NCI-H345 (cell line): ENCODE measurements at regions not wholly inside any gene's neighbourhood (a gene's known extent, or its start where the extent isn't known, plus 50 kb on each side); places are given as distances from the start of the nearest gene placed in this dataset.

ENCODE experiments used
- DNase-seq: peaks from one replicate; lab custom pipeline; 2025; lab: John Stamatoyannopoulos, UW

- DNase-seq, result no peak
Observed at GRCh38 chr12:91792597-91792996, 353.0 kb downstream of the BTG1 start.

GRCh38 chr12:91786499-91787272 lies 359.0 kb downstream of the BTG1 start:
- no peak for DNase-seq

GRCh38 chr12:91785655-91786498 lies 359.8 kb downstream of the BTG1 start:
- DNase-seq, result no peak

GRCh38 chr12:91781114-91781513 lies 364.5 kb downstream of the BTG1 start:
- no peak for DNase-seq

- no peak for DNase-seq
Observed at GRCh38 chr12:91778938-91779400, 366.7 kb downstream of the BTG1 start.

GRCh38 chr12:91778091-91778832 lies 367.4 kb downstream of the BTG1 start:
- DNase-seq, result no peak

- DNase-seq, result no peak
Observed at GRCh38 chr12:91777268-91777992, 368.2 kb downstream of the BTG1 start.

- DNase-seq, result no peak
Observed at GRCh38 chr12:91774434-91774921, 371.2 kb downstream of the BTG1 start.

GRCh38 chr12:91773749-91774429 lies 371.8 kb downstream of the BTG1 start:
- no peak for DNase-seq

- no peak for DNase-seq
Observed at GRCh38 chr12:91772411-91772810, 373.2 kb downstream of the BTG1 start.

GRCh38 chr12:91769736-91770135 lies 375.9 kb downstream of the BTG1 start:
- DNase-seq, result no peak

- DNase-seq, result no peak
Observed at GRCh38 chr12:91767237-91767636, 378.4 kb downstream of the BTG1 start.

GRCh38 chr12:91766454-91766853 lies 379.2 kb downstream of the BTG1 start:
- no peak for DNase-seq

- no peak for DNase-seq
Observed at GRCh38 chr12:91763654-91764370, 381.8 kb downstream of the BTG1 start.

GRCh38 chr12:91753649-91754048 lies 392.0 kb downstream of the BTG1 start:
- DNase-seq, result no peak

GRCh38 chr12:91746976-91747375 lies 398.7 kb downstream of the BTG1 start:
- DNase-seq, result no peak

- DNase-seq, result no peak
Observed at GRCh38 chr12:91744597-91744996, 401.0 kb downstream of the BTG1 start.

- no peak for DNase-seq
Observed at GRCh38 chr12:91743704-91744321, 401.8 kb downstream of the BTG1 start.

- DNase-seq, result no peak
Observed at GRCh38 chr12:91743280-91743679, 402.4 kb downstream of the BTG1 start.

GRCh38 chr12:91741932-91742331 lies 403.7 kb downstream of the BTG1 start:
- no peak for DNase-seq
